Activated T-cell treated with anti-CD3 and anti-CD28 coated beads for 1 hour (primary cell): ENCODE measurements at regions not wholly inside any gene's neighbourhood (a gene's known extent, or its start where the extent isn't known, plus 50 kb on each side); places are given as distances from the start of the nearest gene placed in this dataset.

ENCODE experiments used
- DNase-seq: peaks from one replicate; pipeline ENCODE4 v3.0.0-alpha.2; 2020; ENCODE audit warnings: low read depth

- no peak for DNase-seq
Measured at GRCh38 chr6:6783721-6784120, 195.2 kb downstream of the LY86 start.

DNA sequence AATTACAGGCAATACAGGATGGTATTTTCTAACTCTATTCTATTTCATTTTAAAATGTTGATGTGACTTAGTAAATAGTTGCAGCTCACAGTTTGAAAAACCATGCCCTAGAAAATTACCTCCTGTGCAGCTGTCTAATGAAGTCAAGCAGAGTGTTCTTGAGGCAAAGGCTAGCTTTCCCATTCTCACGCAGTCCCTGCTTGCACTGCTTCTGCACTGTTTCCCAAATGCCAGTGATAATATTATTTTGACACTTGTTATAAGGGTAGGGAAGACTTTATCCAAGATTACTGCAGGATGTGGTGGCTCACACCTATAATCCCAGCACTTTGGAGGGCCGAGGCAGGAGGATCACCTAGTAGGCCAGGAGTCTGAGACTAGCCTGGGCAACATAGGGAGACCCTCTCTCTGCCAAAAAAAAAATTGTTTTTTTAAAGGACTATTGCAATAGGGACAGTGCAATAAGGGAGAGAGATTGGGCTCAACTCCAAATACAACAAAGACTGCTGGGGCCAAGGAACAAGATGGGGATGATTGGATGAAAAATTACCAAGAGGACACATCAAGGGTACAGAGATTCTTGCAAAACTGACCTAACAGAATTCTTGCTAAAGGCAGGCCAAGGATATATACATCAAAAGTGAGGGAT lies 196.1 kb downstream of the LY86 start:
- DNase-seq: no peak

- no peak for DNase-seq
Measured at GRCh38 chr6:6785163-6785521, 196.6 kb downstream of the LY86 start.

DNA sequence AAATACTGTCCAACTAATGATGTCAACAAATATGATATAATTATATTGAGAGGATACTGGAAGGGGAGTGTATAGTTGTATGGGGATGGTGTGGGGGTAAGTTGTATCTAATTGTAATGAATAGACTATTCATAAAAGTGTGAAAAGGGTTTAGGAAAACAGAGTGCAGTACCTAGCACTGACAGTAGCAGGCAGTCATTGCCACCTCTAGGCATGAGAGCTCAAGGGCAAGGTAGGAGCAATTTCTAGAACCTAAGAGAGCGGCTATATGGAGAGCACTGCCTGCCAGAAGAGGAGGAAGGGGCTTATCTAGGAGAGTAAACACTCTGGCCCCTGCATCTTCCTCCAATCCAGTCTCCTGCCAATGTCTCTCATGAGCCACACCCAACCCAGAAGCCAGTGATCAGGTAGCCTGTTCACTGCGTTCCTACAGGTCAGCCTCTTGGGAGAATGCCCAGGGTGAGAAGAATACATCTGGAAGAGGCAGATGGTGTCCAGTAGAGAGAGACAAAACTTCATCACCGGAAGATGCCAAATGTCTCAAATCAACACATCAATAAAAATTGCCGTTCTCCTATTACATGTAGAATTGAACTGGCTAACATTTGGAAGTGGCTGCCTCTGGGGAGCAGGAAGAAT lies 200.0 kb downstream of the LY86 start:
- no peak for DNase-seq

DNA sequence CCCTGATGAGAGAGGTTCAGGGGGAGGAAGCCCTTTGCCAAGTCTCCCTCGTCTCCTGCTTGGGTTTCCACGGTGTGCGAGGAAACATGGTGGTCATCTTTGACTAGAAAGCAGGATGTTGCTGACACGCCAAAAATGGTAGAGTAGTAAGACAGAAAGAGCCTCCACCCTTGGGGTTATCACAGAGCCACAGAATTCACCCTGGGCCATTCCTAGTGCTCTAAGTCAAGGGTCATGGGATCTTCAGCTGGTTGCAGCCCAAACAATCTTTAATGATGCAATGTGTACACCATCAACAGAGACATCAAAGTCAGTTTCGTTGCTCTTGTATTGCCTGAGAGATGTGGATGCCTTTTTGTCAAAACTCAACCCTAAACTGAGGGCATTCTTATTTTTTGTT lies 201.9 kb downstream of the LY86 start:
- no peak for DNase-seq

- no peak for DNase-seq
Measured at GRCh38 chr6:6790891-6791290, 202.4 kb downstream of the LY86 start.

DNA sequence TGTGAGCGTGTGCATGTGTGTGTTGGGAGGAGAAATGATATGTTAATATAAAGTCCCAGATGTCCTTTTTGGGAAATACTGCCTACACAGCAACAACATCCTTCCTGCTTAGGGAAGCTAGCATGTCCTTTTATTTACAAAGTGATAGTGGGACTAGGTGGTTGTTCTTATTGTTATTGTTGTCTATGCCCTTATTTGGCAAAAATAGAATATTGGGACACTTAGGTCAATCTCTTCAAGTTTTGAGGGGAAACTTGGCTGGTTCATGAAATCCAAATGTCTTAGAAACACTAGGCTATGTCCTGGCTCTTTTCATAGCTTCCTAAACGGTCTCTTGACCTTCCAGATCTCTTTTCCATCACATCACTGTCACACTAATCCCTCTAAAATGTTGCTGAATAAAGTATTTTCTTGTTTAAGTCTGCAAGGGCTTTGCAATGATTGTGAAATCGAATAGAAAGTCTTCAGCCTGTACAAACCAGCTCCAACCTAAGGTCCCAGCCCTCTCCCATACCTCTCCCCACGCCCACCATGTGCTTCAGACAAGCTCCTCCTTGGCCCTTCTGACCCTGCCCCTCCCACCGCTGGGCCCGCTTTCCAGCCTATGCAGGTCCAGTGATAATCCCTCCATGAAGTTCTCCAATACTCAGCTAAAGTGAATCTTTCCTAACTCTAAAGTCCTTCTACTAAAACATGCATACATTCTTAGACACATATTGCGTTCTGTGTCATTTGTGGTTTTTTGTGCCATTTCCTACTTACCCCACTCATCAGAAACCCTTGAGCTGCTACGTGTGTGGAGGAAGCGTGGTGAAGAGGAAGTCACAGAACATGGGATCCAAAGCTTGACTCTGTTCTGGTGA lies 205.1 kb downstream of the LY86 start:
- DNase-seq: no peak

- DNase-seq: no peak
Measured at GRCh38 chr6:6795393-6795792, 206.9 kb downstream of the LY86 start.

DNA sequence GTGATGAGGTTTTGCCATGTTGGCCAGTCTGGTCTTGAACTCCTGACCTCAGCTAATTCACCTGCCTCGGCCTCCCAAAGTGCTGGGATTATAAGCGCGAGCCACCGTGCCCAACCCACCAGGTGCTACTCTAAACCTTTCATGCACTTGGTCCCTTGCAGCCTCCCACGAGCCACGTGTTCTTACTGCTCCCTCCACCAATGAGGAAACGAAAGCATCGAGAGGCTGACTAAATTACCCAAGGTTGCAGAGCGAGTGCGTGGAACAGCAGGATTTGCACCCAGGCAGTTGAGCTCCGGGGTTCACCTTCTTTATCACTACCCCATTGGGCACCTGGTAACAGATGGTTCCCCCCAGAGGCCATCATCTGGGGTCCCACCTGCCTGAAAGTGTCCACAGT lies 208.3 kb downstream of the LY86 start:
- no peak for DNase-seq

DNA sequence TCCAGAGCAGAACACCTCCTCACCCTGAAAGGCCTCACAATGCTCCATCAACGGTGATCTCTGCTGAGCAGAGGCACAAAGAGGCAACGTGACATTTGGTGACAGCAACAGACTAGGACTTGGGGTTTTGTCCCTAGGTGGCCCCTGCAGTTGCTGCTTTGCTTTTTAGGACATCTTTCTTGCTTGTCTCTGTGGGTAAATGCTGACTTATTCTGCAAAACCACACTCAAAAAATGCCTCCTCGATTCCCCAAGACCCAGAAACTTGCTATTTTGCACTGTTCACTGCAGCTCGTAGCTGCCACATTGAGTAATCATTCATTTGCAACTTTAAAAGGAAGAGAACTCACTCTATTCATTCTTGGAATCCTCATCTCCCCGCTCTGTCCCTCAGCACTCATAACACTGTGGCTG lies 209.9 kb downstream of the LY86 start:
- no peak for DNase-seq

DNA sequence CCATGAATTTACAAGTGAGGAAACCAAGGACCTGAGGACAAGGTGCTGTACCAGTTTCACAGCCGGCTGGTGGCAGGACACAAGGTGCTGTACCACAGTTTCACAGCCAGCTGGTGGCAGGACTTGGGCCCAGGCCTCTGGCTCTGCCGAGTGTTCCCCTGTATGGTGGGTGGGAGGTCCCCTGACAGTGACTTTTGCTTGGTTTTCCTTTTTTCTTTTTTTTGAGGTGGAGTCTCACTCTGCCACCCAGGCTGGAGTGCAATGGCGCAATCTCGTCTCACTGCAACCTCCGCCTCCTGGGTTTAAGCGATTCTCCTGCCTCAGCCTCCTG lies 212.4 kb downstream of the LY86 start:
- DNase-seq: no peak

DNA sequence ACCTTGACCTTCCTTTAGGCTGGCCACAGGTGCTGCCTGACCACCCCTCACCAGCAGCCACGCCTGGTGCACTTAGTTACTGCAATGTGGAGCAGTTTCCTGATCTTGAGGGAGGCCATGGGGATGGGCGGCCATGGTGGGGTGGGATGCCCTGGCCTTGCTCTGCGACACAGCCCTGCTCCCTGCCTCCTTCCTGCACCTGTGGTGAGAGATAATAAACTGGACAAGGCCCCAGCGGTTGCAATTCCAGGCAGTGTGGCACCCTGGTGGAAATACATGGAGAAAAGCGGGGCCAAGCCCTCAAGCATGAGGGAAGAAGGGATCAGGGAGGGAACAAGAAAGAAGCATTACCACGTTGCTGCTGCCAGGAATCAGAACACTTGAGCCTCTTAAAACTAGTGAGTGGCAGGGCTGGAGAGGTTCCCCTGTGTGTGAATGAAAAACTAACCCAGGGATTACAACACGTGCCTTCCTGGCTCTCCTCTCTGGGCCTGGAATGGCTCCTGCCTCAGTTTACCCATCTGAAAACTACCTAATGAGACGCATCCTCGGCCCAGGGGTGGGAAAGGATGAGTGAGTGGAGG lies 213.2 kb downstream of the LY86 start:
- no peak for DNase-seq

- DNase-seq: no peak
Measured at GRCh38 chr6:6803180-6803977, 214.9 kb downstream of the LY86 start.

DNA sequence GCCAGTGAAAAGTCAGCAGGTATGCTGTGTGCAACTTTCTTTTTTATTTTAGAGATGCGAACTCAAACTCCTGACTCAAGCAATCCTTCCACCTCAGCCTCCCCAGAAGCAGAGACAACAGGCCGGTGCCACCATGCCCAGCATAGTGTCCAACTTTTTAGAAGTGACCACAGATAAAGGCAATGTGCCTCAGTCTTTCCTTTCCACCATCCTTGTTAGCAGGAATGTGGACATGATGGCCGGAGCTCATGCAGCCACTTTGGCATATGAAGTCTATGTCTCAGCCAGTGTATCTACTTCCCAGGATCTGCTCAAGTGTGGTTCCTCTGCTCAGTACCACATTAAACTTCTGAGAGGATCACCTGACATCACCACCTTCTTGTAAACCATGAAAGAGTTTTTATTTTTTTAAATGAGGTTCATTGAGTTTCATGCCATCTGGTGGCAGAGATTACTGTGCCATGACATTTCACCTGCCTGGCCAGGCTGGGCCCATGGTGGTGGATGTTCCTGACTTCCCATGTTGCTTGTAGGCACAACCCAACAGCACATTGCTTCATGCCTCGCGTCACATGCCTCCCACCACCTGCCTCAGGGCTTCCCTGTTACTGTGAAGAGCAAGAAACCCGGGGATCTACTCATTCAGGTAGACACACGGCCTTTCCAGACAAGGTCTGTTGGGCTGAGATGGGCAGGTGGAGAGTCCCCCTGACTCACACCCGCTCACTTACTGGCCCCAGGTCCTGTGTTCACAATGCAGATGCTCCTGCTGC lies 216.5 kb downstream of the LY86 start:
- DNase-seq: no peak

- no peak for DNase-seq
Measured at GRCh38 chr6:6806844-6807518, 218.5 kb downstream of the LY86 start.

GRCh38 chr6:6808343-6808742 lies 219.8 kb downstream of the LY86 start:
- DNase-seq: no peak

- DNase-seq: no peak
Measured at GRCh38 chr6:6808915-6809314, 220.4 kb downstream of the LY86 start.

- DNase-seq: no peak
Measured at GRCh38 chr6:6810727-6811126, 222.2 kb downstream of the LY86 start.

DNA sequence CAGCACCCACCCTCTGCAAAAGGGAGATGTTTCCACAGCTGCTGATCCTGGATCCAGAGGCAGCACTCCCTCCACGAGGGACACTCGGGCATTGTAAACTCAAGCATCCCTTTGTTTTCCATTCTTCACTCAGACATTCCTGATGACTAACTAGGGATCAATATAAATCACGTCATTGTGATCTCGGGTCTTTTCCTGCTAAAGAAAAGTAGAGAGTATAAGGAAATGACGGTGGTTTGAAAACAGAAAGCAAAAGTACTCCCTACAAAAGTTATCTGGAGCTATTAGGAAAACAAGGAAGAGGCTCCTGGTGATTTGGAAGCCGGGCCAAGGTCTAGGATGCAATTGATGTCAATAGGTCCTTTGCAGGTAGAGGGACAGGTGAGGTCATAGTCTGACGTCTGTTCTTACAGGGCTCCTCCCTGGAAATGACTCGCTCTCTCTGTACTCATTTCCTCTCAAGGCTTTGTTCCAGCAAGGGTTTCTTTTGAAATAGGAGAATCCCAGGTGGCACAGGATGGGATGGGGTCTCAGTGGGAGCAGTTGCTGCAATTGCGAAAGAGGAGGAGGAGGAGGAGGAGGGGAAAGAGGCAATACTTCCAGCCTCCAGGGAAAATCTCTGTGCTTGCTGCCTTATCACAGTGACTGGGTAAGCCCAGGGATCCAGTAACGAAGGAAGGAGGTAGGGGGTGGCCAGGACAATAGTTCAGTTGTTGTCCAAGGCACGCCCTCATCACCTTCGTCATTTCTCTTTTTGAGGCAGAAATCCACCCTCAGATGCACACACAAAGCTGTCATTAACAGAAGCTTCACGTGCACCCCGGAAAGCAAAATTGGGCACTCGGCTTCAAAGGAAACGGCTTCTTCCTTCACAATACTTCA lies 222.8 kb downstream of the LY86 start:
- DNase-seq: no peak

DNA sequence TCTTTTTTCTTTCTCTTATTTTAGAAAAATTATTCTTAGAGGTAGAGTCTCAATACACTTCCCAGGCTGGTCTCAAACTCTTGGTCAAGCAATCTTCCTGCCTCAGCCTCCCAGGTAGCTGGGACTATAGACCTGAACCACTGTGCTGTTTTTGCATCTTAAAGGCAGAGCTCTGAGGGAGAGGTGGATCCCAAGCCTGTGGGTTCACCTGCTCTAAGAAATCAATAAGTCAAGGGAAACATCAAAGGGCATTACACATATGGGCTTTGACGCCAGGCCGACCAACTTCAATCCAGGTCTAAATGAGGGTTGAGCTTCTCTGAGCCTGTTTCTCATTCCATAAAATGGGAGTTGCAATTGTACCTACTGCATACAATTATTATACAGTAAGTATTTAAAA lies 223.9 kb downstream of the LY86 start:
- DNase-seq: no peak
